OCI-LY3 (cell line): ENCODE measurements at regions not wholly inside any gene's neighbourhood (a gene's known extent, or its start where the extent isn't known, plus 50 kb on each side); places are given as distances from the start of the nearest gene placed in this dataset.

Source experiments
- EZH2phosphoT487 ChIP-seq: fragments of 200-600 bp; shearing (Covaris generic); IDR thresholded peaks from 2 replicates; pipeline ENCODE4 v1.6.1; 2018; ENCODE audit warnings: antibody characterized with exemption, mixed run types, low read depth
- TF ChIP-seq, protein P1 (sequence below): fragments of 200-600, 300-600 bp; sonication (generic); IDR thresholded peaks from 2 replicates; pipeline ENCODE4 v1.5.1; 2014; ENCODE audit warnings: antibody characterized with exemption, low read length, low read depth

DNA sequence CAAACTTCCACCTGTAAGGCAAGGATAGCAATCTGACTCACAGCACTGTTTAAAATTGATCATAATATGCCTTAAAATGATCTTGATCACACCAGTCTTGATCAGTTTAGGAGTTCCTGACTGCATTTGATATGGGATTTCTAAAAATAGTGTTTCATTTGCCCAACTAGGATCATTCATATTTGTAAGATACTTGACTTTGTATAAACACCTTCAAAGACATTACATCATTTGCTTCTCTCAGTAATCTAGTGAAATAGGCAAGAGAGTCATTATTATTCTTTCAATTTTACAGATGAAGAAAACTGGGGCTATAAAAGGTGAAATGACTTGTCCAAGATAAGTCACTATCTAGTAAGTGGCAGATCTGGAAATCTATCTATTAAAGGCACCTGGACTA is 521.1 kb downstream of the GATA3 start:
- TF ChIP-seq, protein P1, sequence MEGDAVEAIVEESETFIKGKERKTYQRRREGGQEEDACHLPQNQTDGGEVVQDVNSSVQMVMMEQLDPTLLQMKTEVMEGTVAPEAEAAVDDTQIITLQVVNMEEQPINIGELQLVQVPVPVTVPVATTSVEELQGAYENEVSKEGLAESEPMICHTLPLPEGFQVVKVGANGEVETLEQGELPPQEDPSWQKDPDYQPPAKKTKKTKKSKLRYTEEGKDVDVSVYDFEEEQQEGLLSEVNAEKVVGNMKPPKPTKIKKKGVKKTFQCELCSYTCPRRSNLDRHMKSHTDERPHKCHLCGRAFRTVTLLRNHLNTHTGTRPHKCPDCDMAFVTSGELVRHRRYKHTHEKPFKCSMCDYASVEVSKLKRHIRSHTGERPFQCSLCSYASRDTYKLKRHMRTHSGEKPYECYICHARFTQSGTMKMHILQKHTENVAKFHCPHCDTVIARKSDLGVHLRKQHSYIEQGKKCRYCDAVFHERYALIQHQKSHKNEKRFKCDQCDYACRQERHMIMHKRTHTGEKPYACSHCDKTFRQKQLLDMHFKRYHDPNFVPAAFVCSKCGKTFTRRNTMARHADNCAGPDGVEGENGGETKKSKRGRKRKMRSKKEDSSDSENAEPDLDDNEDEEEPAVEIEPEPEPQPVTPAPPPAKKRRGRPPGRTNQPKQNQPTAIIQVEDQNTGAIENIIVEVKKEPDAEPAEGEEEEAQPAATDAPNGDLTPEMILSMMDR: no peak
- no peak for TF ChIP-seq EZH2phosphoT487
